ENCODE measurements at regions not wholly inside any gene's neighbourhood (a gene's known extent, or its start where the extent isn't known, plus 50 kb on each side); places are given as distances from the start of the nearest gene placed in this dataset.

DNA sequence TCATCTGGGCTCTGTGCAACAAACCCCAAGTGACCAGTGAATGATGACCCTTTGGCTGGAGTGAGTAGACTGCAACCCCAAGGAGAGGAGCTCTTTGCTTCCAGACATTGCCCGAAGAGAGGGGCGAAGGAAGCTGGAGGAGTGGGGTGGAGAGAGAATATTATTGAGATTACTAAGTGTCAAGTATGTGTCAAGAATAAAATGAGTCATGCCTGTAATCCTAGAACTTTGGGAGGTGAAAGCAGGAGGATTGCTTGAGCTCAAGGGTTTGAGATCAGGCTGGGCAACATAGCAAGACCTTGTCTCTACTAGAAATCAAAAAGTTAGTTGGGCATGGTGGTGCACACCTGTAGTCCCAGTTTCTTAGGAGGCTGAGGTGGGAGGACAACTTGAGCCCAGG lies 142.0 kb upstream of the CCL2 start:
- no peak for DNase-seq

DNA sequence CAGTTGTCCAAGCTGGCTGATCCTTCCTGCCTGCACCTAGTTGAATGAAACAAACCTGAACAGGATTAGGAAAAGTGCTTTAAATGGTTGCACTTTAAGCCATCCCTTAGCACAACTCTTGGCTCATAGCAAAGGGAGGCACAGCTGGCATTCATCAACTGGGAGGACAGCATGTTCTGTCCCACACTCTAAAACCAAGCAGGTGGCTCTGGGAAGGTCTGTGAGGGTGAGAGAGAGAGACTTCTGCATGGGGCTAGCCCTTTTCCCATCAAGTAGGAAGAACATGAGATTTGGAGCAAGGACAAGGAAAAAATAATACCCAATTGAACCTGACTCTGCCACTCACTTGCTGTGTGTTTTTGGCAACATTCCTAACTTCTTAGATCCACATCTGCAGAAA lies 140.9 kb upstream of the CCL2 start:
- no peak for DNase-seq

DNA sequence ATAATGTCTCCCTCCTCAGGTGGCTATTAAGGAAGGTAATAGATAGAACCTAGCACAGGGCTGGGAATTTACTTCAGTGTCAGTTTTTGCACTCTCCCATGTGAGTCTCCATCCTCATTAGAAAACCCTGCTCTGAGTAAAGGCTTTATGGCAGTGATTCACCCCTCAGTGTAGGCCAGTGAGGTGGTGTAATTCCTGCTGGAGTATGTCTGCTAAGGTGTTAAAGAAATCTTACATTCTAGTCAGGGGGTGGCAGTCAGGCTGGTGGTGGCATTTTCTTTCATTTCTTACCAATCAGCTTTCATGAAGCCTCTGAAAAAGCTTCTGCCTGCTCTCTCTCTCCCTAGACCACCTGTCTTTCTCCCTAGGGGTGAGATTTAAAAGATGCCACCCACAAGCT lies 138.8 kb upstream of the CCL2 start:
- DNase-seq, result no peak

DNA sequence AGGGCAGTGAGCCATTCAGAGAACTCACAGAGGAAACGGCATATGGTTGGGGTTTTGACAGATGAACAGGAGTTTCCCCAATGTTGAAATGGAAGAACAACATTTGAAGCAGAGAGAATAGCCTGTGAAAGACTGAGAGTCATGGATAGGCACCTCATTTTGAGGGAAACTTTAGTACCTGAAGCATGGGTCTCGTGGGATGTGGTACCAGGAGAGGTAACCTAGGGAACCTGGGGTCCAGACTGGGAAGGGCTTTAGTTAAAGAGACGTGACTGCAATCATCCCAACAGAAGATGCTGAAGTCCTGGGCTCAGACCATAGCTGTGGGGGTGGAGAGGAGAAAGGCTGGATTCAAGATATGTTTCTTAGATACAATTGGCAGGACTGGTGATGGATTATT lies 137.8 kb upstream of the CCL2 start:
- no peak for DNase-seq

DNA sequence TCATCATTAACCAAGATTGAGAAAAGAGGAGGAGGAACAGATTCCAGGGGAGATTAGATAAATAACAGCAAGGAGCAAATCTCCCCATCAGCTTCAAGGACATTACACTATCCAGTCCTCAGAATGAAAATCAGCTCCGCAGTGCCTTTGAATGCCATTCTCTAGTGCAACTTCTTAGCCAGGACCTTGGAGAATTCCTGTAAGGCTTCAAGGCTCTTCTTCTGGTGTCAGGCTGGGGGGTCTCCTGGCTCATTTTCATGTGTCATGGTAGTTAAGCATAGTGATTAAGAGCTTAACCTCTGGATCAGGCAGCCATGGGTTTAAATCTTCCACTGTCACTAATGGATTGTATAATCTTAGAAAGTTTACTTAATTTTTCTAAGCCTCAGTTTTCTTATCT lies 137.3 kb upstream of the CCL2 start:
- DNase-seq, result no peak

DNA sequence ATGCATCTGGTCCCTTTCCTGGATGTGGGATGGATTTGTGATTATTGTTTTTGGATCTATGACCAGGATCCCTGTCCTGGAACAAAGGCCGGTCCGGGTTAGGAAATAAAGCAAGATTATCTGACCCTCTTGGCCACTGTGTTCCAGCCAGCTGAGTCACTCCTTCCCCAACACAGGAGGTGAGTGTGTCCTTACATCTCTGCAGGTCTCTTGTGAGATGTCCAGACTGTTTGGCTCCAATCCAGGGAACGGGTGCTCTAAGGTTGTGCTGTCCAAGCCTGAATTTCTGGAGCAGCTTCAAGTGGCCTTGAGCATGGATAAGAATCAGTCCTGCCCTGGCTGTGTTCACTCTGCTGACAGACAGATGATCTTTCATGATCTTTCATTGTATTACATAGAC lies 136.5 kb upstream of the CCL2 start:
- no peak for DNase-seq

DNA sequence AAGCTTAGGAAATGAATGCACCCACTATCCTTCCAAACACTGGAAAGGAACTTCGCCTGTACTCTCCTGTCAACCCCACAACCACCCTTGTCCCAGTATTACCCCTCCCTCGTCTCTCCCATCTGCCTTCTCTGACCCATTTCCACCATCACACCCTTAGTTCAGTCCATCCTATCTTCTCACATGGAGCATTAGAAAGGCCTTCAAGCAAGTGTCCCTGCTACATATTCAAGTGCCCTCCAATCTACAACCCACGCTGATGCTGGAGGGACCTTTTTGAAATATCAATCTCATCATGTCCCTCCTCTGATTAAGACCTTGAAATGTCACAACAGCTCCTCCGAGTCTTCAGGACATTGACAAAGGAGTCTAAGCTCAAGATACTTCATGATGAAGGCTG lies 133.8 kb upstream of the CCL2 start:
- DNase-seq, result no peak

DNA sequence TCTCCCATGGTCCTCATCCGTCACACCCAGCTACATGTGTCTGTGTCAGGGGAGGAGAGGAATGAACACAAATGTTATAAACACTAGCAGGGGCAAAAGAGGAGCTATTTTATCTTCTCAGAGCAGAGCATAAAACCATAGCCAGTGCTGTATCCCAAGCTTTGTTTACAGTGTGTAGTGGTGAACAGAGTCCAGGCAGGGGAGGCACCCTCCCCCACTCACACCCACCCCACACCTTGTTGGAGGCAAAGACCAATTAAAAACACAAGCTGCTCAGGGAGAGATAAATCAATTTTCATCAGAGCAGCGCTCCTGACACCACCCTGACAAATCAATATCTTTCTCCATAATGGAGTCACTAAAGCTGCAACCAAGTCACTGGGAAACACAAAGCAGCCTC lies 132.6 kb upstream of the CCL2 start:
- no peak for DNase-seq

DNA sequence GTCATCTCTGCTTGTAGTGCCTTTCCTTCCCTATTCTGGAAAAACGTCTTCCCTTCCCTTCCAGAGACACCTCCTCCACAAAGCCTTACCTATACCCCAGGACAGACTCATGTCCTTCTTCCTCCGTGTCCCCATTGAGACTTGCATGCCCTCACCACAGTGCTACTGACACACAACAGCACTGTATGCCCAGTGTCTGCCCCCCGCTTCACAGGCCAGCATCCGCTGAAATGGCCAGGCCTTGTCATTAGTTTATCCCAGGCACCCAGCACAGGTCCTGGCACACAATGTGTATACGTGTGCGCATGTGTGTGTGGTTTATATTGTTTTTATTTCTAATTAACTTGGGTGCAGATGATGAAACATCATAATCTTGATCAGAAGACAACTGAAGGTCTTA lies 130.1 kb upstream of the CCL2 start:
- DNase-seq, result no peak

DNA sequence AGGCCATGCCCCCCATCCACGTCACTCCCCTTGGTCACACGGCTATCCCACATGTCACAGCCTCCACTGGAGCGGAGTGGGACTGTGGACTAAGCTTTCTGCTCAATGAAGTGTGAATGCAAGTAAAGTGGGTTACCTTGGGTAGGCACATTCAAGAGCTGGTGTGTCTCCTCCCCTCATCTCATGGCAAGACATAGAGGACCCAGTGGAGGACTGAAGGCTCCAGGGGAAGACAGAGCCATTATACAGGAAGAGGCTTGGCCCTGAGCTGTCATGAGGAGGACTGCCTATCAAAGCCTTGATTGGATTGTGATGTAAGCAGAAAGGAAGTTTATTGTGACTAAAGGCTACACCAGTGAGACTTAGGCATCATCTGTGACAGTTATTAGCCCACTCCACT lies 129.2 kb upstream of the CCL2 start:
- DNase-seq, result no peak

DNA sequence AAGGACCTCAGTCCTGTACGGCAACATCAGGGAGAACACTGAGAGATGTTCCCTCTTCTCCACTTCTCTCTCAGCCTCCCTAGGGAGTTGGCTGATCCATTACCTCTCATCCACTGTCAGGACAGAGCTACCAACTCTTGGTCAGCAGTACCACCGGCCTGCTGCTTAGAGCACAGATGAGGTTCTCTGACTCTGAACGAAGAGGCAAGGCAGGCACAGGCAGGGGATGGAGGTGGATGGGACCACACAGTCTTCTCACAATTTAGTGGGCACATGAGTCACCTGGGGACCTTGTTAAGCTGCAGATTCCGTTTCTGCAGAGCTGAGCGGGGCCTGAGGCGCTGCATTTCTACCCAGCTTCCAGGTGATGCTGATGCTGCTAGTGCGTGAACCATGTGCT lies 128.6 kb upstream of the CCL2 start:
- DNase-seq, result no peak

DNA sequence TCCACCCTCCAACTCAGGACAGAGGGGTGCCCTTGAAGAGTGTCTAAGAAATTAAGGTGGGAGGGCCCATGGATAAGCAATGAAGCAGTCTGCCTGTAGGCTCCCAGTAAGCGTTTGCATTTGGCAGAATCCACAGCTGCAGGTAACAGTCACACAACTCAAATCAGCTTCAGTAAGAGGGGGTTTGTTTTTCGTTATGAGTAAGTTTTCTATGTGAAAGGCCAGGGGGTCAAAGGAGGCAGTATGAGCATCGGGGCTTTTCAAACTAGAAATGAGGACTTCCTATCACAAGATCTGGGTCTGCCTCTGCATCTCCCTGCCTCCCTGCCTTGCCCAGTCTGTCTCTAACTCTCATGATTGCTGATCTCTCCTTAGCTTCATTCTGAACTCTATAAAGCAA lies 128.1 kb upstream of the CCL2 start:
- no peak for DNase-seq

DNA sequence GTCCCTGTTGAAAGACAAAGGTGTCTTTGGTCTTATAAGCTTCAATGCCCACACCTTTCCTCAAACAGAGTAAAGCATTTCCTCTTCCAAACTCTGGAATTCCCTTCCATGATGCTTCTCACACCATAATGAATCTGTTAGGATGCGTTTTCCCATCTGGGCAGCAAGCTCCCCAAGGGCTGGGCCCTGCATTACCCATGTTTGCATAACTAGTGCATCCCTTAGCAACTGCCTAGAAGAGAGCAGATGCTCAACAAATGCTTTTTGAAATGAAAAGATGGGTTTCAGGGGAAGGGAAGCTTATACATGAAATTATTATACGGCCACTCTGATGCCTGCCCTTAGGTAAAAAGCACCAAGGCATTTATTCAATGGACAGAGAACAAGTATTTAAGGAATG lies 124.5 kb upstream of the CCL2 start:
- no peak for DNase-seq

DNA sequence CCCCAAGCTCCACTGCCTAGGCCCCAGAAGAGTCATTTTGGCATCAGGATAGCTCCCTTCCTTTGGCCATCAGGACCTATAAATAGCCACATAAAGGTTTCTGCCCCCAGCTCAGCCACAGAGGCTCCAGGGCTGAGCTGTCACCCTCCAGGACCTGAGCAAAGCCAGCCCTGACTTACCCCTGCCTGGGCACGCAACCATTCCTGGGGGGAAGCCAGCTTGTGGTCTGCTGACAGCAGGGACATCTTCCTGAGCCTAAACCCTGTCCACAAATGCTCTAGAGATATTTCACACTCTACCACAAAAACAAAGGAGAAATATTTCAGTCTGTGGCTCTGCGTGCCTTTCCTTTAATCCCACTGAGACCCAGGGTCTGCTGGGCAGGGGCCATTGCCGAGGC lies 123.7 kb upstream of the CCL2 start:
- DNase-seq, result no peak

DNA sequence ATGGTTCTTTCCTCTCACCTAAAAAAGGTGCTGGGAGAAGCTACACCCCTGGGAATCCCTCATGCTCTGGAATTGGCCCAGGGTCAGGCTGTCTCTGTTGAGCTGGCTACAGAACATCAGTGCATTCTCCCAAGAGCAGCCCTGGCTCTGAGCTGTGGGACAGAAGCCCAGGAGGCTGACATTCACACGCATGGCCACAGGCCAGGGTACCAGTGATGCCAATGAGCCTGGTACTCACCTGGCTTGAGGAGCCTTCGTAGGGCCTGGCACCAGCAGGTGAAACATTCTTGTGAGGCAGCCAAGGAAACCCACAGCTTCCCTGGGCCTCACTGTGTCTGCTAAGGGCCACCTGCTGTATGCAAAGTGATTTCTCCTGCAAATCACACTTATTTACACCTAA lies 121.7 kb upstream of the CCL2 start:
- no peak for DNase-seq

DNA sequence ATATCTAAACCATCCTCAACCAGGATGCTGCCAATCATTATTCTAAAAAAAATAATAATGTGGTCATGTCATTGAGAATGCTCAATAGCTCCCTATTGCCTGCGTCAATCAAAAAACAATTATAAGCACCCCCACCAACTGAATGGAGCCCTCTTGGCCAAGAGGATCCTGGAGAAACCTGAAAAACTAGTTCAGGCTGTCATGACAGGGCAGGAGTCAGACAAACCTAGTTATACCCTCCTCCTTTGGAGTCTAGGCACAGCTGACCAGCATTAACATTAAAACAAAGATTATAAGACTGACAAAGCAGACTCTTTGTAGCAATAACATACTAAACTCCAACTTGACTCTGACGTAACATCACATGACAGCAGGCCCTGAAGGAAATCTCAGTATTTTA lies 119.2 kb upstream of the CCL2 start:
- DNase-seq, result no peak

DNA sequence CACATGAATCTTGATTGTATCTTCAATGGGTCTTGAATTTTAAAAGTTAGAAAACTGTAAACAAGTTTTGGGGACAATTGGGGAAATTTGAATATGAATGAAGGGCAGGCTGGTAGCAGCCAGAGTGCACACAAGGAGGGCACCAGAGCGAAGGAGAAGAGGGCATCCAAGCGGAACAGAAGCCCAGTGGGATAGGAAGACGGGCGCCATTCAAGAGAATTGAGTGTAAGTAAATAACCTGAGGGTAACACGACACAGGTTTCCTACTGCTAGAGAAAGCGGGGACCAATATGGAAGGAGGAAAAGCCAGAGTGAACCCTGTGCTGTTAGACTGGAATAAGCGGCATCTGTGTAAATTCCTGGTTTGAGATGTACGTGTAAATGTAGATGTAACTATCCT lies 115.1 kb upstream of the CCL2 start:
- no peak for DNase-seq

DNA sequence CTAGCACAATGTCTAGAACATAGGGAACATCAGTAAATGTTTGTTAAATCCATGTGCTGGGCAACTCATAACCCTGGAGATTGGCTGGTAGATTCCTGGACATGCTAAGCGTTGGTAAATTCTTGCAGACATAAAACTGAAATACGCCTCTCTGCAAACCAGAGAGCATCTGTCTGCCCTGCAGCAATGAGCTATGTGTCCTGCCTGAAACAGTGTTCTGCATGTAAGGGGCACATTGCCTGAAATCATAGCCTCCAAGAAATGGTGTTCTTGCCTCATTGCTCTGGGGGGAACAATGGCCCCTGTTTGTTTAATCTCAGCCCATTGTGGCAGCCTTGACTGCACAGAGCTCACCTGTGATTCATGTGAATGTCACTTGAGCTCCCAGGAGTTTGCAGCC lies 113.5 kb upstream of the CCL2 start:
- no peak for DNase-seq

DNA sequence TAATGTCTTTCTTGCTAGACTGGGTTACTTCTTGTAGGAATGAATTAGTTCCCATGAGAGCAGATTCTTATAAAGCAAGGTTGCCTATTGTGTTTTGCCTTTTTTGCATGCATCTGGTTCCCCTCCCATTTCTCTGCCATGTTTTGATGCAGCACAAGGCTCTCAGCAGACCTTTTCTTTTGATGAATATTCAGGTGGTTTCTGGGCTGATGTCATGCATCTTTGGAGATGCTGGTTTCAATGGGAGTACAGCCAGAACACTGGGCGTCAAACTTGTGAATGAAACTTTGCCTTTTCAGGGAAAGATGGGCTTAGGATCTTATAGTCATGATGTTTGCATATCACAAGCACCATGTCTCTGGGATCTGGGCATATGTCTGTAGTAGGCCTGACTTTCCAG lies 111.7 kb upstream of the CCL2 start:
- no peak for DNase-seq

DNA sequence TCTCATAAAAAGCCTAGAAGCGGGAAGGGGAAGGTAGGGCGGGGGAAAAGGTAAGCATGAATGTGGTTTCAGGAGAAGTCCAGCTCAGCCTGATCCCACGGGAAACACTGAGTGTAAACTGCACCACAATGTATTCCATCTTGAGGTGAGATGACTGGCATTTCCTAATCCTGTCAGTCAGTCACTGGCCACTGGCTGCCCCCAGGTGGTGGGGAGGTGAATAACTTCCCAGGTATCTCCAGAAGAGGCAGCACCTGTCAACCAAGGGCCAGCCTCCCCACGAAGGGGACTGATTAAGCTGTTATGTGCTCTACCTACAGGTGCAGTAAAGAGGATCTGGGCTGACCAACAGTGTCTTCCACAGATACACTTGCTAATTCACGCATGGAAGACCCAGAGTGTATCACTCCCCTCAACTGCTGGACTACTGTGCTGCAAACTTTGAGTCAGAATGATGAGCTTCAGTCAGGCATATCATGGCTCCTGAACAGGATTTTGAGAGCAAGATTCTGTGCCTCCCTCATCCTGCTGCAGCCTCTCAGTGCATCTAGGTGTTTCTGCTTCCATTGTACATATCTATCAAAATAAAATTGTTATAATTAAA lies 108.5 kb upstream of the CCL2 start:
- DNase-seq, result peak in 3 of 5 donors; percentile 23 to 42 (median 30)

DNA sequence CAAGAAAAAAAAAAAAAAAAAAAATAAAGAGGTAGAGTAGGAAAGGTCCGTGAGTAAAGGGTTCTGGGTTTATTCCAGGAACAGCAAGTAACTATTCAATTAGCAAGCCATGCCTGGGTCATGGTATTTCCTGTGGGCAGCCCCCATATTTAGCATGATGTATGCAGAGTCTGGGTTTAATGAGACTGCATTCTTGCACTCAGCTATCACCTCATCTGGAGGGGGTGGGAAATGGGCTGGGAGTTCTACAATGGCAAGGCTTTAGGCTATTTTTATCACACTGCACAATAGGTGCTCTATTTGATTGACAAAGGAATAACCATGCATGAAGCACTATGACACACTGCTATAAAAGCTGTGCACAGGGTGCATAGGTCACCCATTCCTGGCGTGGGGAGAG lies 104.0 kb upstream of the CCL2 start:
- DNase-seq, result no peak

DNA sequence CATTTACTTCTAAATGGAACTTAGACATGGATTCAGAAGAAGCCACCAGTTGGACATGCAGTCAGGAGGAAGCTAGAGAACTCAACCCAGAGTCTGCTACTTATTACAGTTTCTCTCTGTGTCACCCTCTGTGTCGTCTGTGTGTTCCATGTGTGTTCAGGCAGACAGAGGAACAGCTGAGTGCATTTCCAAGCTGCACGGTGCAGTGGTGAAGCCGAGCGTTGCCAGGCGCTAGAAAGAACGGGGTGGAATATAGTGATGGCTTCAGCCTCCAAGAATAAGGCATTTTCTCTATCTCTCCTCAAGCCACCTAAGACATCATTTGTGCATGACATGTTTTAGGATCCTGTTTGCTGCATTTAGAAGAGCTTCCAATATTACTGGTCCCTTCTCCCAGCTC lies 101.1 kb upstream of the CCL2 start:
- no peak for DNase-seq

DNA sequence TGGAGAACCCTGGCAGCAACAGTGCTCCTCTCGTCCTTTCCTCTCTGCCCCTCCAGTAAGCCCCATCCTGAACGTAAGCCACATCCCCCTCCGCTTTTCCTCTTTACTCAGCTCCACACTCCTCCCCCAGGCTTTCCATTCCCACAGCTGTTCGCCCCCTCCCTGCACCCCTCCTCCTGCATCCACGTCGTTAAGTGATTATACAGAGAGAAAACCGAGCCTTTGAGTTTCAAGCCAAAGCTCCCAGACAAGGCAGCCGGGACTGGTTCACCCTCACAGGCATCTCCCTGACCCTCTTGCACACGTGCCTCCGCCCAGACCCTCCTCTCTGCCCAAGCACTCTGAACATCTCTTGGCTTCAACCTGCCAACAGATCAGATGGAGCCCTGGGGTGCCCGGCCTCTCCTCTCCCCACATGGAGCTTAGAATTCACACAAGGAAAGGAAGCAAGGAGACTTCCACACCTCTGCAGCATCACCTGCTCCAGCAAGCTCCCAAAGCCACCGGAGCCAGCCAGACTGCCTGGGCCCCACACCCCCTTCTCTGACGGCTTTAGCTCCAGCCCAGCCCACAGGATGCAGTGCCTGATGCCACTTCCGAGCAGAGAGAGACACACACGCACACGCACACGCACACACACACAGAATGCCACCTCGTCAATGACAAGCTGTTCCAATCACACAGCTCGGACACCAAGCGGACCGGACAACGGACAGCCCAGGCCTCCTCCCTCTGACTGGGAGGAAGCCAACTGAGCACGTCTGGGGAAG lies 99.9 kb upstream of the CCL2 start:
- DNase-seq, result peak in 1 of 5 donors; percentile 47

DNA sequence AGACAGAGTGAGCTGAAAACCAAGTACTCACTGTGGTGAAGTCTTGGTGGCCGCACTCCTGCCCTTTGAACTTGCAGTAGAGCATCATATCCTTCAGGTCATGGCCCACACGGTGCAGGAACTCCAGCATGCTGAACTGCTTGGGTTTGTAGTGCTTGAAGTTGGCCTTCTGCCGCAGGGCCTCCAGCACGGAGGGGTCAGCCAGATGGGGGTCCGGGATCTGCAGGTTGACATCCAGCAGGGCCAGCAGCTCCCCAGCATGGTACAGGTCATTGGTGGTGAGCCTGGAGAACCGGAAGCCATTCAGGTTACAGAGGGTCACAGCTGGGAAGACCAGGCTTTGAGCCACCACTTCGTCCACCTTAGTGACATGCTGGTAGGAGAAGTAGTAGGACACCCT lies 99.1 kb upstream of the CCL2 start:
- no peak for DNase-seq

DNA sequence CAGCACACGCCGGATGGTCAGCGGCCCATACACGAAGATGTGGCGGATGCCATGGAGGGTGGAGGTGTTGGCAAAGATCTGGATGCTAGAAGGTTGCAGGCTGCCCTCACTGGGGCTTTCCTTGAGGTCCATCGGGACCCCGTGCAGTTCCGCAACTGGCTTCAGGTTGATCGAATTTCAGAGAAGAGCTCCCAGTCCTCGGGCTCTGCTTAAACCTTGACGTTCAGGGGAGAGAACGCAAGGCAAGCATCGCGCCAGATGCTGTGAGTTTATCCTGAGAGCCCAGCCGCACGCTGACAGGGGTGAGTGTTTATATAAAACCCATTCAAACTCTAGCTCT lies 98.7 kb upstream of the CCL2 start:
- no peak for DNase-seq
